T-helper 17 cell (primary cell): ENCODE measurements at regions not wholly inside any gene's neighbourhood (a gene's known extent, or its start where the extent isn't known, plus 50 kb on each side); places are given as distances from the start of the nearest gene placed in this dataset.

Source experiments
- ATAC-seq: fragments of 150-1000 bp; cut with Tn5 transposase; 2 replicates; pipeline ENCODE4 v1.10.0; 2021; ENCODE audit warnings: mild to moderate bottlenecking, moderate library complexity
- DNase-seq, 3 donors: peaks; one replicate each; pipeline versions ENCODE4 v3.0.0 to v3.0.0-alpha.2; 2020 to 2021
- H3K9me3 ChIP-seq: one replicate; pipeline ENCODE4 v1.7.0; 2013; ENCODE audit warnings: low read length, mild to moderate bottlenecking; ENCODE audit not compliant: control insufficient read depth, poor library complexity, severe bottlenecking
- H3K27ac Mint-ChIP-seq: one replicate; pipeline ENCODE4 v1.8.0; 2022; ENCODE audit warnings: mild to moderate bottlenecking, moderate library complexity, mixed read lengths
- H3K27me3 Mint-ChIP-seq: one replicate; pipeline ENCODE4 v1.8.0; 2022; ENCODE audit warnings: mixed read lengths
- H3K36me3 Mint-ChIP-seq: one replicate; pipeline ENCODE4 v1.8.0; 2022; ENCODE audit warnings: low read depth, mixed read lengths
- H3K4me1 Mint-ChIP-seq: one replicate; pipeline ENCODE4 v1.8.0; 2022; ENCODE audit warnings: mild to moderate bottlenecking, mixed read lengths
- H3K4me3 Mint-ChIP-seq: one replicate; pipeline ENCODE4 v1.8.0; 2022; ENCODE audit warnings: mild to moderate bottlenecking, moderate library complexity, mixed read lengths

DNA sequence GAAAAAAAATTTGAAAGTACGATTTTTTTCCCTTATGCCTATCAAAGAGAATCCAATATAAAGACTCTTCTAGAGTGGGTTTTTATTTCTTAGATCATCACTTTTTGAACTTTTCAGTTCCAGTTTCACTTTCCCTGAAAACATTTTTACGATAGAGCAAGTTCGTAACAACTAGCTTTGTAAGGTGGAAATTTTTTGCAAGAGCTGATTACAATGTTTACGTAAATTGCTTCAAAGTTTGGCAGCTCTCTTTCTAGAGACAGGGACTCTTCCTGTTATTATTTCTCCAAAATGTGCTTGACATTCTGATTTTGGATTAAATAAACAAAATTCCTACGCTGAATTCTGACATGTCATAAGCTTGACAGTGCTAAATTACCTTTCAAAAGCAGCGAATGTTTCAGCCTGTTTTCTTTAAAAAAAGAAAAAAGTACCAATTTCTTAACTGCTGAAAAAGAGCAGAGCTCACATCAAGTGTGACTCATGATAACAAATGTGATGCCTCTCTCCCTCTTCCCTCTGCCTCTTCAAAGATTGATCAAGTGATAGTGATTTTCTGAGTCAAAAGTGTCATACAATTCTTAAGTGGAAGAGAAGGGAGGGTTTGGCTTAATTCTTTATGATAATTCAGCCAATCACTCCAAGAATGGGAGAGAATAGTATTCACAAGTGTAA is 175.2 kb downstream of the KCNJ2 start:
- H3K27ac Mint-ChIP-seq = no peak overlapping the region
- H3K27me3 Mint-ChIP-seq = no peaks in the 10 kb centered on the region
- no peaks in the 10 kb centered on the region for H3K9me3 ChIP-seq
- DNase-seq (no peak), ATAC-seq (no peak)
- no peak overlapping the region for H3K4me3 Mint-ChIP-seq
- H3K4me1 Mint-ChIP-seq = peaks cover 5% of the 10 kb centered on the region
- H3K36me3 Mint-ChIP-seq = no peaks in the 10 kb centered on the region

- DNase-seq (no peak), ATAC-seq (no peak)
- no peak overlapping the region for H3K4me3 Mint-ChIP-seq
- H3K9me3 ChIP-seq = no peaks in the 10 kb centered on the region
- peaks cover 5% of the 10 kb centered on the region for H3K4me1 Mint-ChIP-seq
- H3K27me3 Mint-ChIP-seq = no peaks in the 10 kb centered on the region
- H3K36me3 Mint-ChIP-seq = no peaks in the 10 kb centered on the region
- H3K27ac Mint-ChIP-seq = no peak overlapping the region
These were observed 175.7 kb downstream of the KCNJ2 start for GRCh38 chr17:70345061-70345460.

GRCh38 chr17:70352834-70353233 is 183.5 kb downstream of the KCNJ2 start:
- no peak for ATAC-seq
- no peaks in the 10 kb centered on the region for H3K9me3 ChIP-seq
- no peaks in the 10 kb centered on the region for H3K27me3 Mint-ChIP-seq
- H3K4me3 Mint-ChIP-seq = no peak overlapping the region
- no peak overlapping the region for H3K27ac Mint-ChIP-seq
- no peaks in the 10 kb centered on the region for H3K36me3 Mint-ChIP-seq
- no peak for DNase-seq
- no peaks in the 10 kb centered on the region for H3K4me1 Mint-ChIP-seq

DNA sequence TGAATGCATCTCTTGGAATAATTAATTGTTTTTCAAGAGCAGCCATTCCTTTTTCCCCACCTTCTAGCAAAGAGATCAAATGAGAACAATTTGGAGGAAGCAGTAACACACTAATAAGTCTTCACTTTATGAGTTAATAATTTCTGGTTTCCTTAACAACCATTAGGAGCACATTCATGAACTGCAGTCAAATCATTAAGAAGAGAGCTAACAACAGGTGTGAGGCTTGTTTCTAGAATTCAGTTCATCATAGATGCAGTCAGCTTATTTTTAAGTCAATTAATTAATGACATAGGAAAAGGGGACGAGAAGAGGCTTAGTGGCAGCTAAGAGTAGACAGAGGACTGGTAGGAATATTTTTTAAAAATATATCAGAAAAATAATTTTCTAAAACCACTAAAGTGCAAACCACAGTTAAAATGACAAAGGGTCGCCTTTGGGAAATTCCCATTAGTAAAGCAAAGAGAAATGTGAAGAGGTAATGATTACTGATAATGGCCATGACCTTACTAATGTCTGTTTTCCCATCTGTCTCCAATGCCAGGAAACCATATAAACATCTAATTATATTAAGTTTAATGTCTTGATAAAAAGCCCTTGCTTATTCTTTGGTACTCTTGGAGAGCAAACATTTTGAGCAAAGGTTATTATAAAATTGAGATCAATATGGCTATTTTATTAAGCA is 184.2 kb downstream of the KCNJ2 start:
- no peak overlapping the region for H3K27ac Mint-ChIP-seq
- H3K4me1 Mint-ChIP-seq = no peaks in the 10 kb centered on the region
- H3K27me3 Mint-ChIP-seq = no peaks in the 10 kb centered on the region
- H3K9me3 ChIP-seq = no peaks in the 10 kb centered on the region
- no peak for DNase-seq
- no peak overlapping the region for H3K4me3 Mint-ChIP-seq
- no peak for ATAC-seq
- no peaks in the 10 kb centered on the region for H3K36me3 Mint-ChIP-seq

GRCh38 chr17:70355185-70355584 is 185.9 kb downstream of the KCNJ2 start:
- ATAC-seq (no peak), DNase-seq (no peak)
- H3K27ac Mint-ChIP-seq = no peak overlapping the region
- no peak overlapping the region for H3K4me3 Mint-ChIP-seq
- H3K36me3 Mint-ChIP-seq = no peaks in the 10 kb centered on the region
- H3K4me1 Mint-ChIP-seq = no peaks in the 10 kb centered on the region
- no peaks in the 10 kb centered on the region for H3K27me3 Mint-ChIP-seq
- no peaks in the 10 kb centered on the region for H3K9me3 ChIP-seq

- H3K27ac Mint-ChIP-seq = no peak overlapping the region
- H3K27me3 Mint-ChIP-seq = no peaks in the 10 kb centered on the region
- H3K9me3 ChIP-seq = no peaks in the 10 kb centered on the region
- ATAC-seq (no peak), DNase-seq (no peak)
- H3K4me1 Mint-ChIP-seq = no peaks in the 10 kb centered on the region
- H3K36me3 Mint-ChIP-seq = no peaks in the 10 kb centered on the region
- no peak overlapping the region for H3K4me3 Mint-ChIP-seq
These were observed 187.9 kb downstream of the KCNJ2 start for GRCh38 chr17:70357190-70357589.

- Mint-ChIP-seq H3K4me1 (peaks cover 2% of the 10 kb centered on the region), H3K36me3 (no peaks in the 10 kb centered on the region), H3K27me3 (peaks cover 13% of the 10 kb centered on the region), H3K4me3 (no peak overlapping the region), H3K27ac (no peak overlapping the region)
- no peaks in the 10 kb centered on the region for H3K9me3 ChIP-seq
- ATAC-seq (no peak), DNase-seq (no peak)
These were observed 195.8 kb downstream of the KCNJ2 start for GRCh38 chr17:70365091-70365583.

DNA sequence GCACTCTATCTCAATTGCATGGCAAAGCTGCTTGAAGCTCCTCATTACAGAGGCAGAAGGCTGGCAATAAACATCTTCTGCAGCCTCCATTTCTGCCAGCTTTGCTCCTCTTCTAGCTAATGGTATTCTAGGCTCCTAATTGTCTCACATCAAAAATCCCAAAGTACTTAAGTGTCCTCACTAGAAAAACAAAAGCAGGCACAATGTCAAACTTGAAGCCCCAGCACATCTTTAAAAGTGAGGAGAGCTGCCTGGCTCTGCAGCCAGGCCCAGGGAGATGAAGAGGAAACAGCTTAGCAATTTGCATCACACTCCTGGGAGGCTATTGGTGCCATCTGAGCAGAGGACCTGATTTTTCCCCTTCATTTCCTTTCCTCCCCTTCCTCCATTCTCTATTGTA is 197.1 kb downstream of the KCNJ2 start:
- Mint-ChIP-seq H3K27me3 (peaks cover 13% of the 10 kb centered on the region), H3K27ac (no peak overlapping the region), H3K4me1 (peaks cover 2% of the 10 kb centered on the region), H3K4me3 (no peak overlapping the region), H3K36me3 (no peaks in the 10 kb centered on the region)
- DNase-seq = no peak
- no peaks in the 10 kb centered on the region for H3K9me3 ChIP-seq
- no peak for ATAC-seq

DNA sequence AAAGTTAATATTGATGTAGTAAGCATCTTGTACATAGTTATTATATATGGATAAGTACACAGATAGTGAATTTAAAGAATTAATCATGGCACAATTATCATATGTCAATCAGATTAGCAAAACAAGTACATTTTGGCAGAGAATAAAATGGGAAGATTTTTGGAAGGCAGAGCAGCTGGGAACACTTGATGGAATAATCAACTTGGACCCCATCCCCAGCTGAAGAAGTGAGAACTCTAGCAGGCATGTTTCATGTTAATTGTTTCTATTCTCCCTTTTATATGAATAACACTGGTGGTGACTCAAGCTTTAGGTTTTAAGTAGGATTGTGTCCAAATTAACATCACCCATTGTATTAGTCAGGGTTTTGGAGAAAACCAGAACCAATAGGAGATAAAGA is 198.7 kb downstream of the KCNJ2 start:
- Mint-ChIP-seq H3K36me3 (no peaks in the 10 kb centered on the region), H3K27ac (no peak overlapping the region), H3K4me1 (peaks cover 2% of the 10 kb centered on the region), H3K27me3 (peaks cover 13% of the 10 kb centered on the region), H3K4me3 (no peak overlapping the region)
- no peaks in the 10 kb centered on the region for H3K9me3 ChIP-seq
- ATAC-seq = no peak
- no peak for DNase-seq

DNA sequence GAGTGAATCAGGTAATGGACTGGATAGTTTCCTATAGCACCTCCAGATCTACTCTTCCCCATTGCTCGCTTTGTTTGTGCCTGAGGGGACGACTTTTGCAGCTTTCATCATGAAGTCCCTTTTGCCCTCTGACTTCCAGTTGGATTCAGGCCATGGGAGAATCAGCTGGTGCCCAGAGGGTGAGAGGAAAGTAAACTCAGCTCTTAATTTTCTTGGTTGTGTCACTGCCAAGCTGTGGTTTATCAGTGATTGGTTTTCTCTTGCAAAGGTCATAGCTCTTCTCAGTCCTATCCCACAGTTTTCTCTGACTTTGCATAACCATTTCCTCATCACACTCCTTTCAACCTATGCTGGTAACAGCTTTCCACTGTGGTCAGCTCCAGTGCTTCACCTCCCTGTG is 200.1 kb downstream of the KCNJ2 start:
- Mint-ChIP-seq H3K4me1 (peaks cover 2% of the 10 kb centered on the region), H3K27ac (no peak overlapping the region), H3K4me3 (no peak overlapping the region), H3K27me3 (peaks cover 13% of the 10 kb centered on the region), H3K36me3 (no peaks in the 10 kb centered on the region)
- H3K9me3 ChIP-seq = no peaks in the 10 kb centered on the region
- ATAC-seq (no peak), DNase-seq (no peak)

DNA sequence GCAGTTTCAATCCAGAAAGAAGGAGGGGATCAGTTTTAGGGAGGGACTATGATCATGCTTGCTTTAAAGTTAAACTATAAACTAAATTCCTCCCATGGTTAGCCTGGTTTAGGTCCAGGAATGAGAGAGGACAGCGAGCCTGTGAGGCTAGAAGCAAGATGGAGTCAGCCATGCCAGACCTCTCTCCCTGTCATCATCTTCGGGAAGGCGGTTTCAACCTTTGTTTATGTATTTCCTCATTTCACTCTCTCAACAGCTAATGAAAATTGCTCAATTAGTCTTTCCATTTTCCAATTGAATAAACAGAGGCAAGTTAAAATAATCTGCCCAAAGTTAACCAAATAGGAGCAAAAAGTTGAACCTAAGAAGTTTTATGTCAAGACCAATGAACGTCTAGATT is 201.5 kb downstream of the KCNJ2 start:
- H3K27me3 Mint-ChIP-seq = peaks cover 14% of the 10 kb centered on the region
- H3K4me1 Mint-ChIP-seq = no peaks in the 10 kb centered on the region
- H3K4me3 Mint-ChIP-seq = no peak overlapping the region
- no peaks in the 10 kb centered on the region for H3K9me3 ChIP-seq
- no peak overlapping the region for H3K27ac Mint-ChIP-seq
- ATAC-seq = no peak
- no peak for DNase-seq
- no peaks in the 10 kb centered on the region for H3K36me3 Mint-ChIP-seq

DNA sequence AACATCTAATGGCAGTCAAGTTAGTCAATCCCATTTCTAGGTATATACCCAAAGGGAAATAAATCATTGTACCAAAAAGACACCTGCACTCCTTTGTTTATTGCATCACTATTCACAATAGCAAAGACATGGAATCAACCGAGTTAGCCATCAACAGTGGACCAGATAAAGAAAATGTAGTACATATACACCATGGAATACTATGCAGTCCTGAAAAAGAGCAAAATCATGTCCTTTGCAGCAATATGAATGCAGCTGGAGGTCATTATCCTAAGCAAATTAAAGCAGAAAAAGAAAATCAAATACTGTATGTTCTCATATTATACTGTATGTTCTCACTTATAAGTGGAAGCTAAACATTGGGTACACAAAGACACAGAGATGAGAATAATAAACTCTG is 204.0 kb downstream of the KCNJ2 start:
- Mint-ChIP-seq H3K27me3 (peaks cover 8% of the 10 kb centered on the region), H3K4me3 (no peak overlapping the region), H3K4me1 (no peaks in the 10 kb centered on the region), H3K36me3 (no peaks in the 10 kb centered on the region), H3K27ac (no peak overlapping the region)
- ATAC-seq = no peak
- DNase-seq = no peak
- H3K9me3 ChIP-seq = no peaks in the 10 kb centered on the region

DNA sequence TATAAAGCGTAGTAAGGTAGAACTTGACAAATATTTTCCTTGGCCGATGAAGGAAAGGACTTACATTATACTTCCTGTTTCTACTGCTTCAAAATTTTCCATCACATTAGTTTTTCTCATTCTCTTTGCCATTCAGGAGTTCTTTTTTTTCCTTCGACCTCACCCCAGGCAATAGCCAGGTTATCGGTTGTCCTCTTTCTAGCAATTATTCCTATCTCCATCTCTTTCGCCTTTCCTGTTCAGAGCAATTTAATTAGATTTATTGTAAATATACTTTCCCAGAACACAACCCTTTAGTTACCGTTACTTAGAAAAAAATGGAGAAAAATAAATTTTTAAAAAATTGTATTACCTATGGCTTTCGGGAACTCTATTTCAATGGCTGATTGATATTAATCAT is 205.2 kb downstream of the KCNJ2 start:
- no peaks in the 10 kb centered on the region for H3K4me1 Mint-ChIP-seq
- H3K4me3 Mint-ChIP-seq = no peak overlapping the region
- ATAC-seq (no peak), DNase-seq (no peak)
- no peaks in the 10 kb centered on the region for H3K36me3 Mint-ChIP-seq
- no peaks in the 10 kb centered on the region for H3K9me3 ChIP-seq
- H3K27ac Mint-ChIP-seq = no peak overlapping the region
- peaks cover 6% of the 10 kb centered on the region for H3K27me3 Mint-ChIP-seq

- H3K4me3 Mint-ChIP-seq = no peak overlapping the region
- no peak for DNase-seq
- peaks cover 6% of the 10 kb centered on the region for H3K27me3 Mint-ChIP-seq
- no peaks in the 10 kb centered on the region for H3K9me3 ChIP-seq
- H3K27ac Mint-ChIP-seq = no peak overlapping the region
- H3K4me1 Mint-ChIP-seq = no peaks in the 10 kb centered on the region
- no peak for ATAC-seq
- no peaks in the 10 kb centered on the region for H3K36me3 Mint-ChIP-seq
These were observed 206.1 kb downstream of the KCNJ2 start for GRCh38 chr17:70375406-70375805.
